ENCODE measurements at regions not wholly inside any gene's neighbourhood (a gene's known extent, or its start where the extent isn't known, plus 50 kb on each side); places are given as distances from the start of the nearest gene placed in this dataset.

DNA sequence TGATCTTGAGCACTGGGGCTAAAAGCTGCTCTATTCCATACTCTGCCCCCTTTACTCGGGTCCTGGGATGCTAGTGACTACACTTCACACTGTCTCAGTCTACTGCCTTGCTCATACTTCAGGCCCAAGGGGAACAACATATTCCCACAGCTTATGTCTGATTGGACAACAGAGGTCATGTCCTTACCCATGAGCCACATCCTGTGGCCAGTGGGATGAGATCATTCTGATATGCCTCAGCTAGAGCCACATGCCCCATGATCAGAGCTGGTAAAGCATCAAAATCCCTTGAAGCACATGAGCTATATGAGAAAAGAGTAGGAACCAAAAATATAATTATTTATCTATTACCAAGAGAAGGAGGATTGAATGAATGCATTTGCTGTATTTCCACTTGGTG, 290.1 kb upstream of the TSHZ3 start:
- Histone ChIP-seq H3K36me3 (replicated peaks; ENCODE audit: low read depth, low read length) (no peaks in the 10 kb centered on the region), H3K27me3 (ENCODE audit: low read depth, low read length) (no peaks in the 10 kb centered on the region), H3K9ac (ENCODE audit: low read length) (no peak overlapping the region), H2AFZ (ENCODE audit: low read depth, low read length) (no peak overlapping the region), H3K27ac (ENCODE audit: low read length) (no peak overlapping the region), H3K4me1 (ENCODE audit: low read length) (no peaks in the 10 kb centered on the region), H3K4me3 (ENCODE audit: low read length) (no peak overlapping the region), H3K79me2 (ENCODE audit: low read length) (no peaks in the 10 kb centered on the region), H3K4me2 (ENCODE audit: low read length) (no peak overlapping the region), H4K20me1 (ENCODE audit: insufficient read depth, low read length) (no peaks in the 10 kb centered on the region), H3K9me3 (ENCODE audit: insufficient read depth, low read length) (no peaks in the 10 kb centered on the region)
- no peak for TF ChIP-seq EZH2phosphoT487 (IDR thresholded peaks at IDR 0.05; ENCODE audit: low read depth)
- TF ChIP-seq, protein P1, sequence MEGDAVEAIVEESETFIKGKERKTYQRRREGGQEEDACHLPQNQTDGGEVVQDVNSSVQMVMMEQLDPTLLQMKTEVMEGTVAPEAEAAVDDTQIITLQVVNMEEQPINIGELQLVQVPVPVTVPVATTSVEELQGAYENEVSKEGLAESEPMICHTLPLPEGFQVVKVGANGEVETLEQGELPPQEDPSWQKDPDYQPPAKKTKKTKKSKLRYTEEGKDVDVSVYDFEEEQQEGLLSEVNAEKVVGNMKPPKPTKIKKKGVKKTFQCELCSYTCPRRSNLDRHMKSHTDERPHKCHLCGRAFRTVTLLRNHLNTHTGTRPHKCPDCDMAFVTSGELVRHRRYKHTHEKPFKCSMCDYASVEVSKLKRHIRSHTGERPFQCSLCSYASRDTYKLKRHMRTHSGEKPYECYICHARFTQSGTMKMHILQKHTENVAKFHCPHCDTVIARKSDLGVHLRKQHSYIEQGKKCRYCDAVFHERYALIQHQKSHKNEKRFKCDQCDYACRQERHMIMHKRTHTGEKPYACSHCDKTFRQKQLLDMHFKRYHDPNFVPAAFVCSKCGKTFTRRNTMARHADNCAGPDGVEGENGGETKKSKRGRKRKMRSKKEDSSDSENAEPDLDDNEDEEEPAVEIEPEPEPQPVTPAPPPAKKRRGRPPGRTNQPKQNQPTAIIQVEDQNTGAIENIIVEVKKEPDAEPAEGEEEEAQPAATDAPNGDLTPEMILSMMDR (IDR thresholded peaks at IDR 0.05; ENCODE audit: low read depth, low read length) = no peak

DNA sequence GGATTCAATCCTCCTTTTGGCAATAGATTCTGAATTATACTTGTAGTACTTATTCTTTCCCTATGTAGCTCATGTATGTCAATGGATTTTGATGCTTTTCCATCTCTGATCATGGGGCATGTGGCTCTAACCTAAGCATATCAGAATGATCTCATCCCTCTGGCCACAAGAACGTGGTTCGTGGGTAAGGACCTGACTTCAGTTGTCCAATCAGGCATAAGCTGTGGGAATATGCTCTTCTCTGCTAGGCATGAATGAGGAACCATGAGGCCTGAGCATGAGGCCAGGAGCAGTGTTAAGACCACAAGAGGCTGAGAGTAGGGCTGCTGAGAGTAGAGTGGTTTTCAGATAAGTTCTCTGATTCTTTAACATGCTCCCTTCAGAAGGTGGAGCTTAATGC, 292.4 kb upstream of the TSHZ3 start:
- H3K4me2 ChIP-seq (ENCODE audit: low read length) = no peak overlapping the region
- H3K79me2 ChIP-seq (ENCODE audit: low read length) = no peaks in the 10 kb centered on the region
- no peaks in the 10 kb centered on the region for H3K27me3 ChIP-seq (ENCODE audit: low read depth, low read length)
- no peak overlapping the region for H3K27ac ChIP-seq (ENCODE audit: low read length)
- H2AFZ ChIP-seq (ENCODE audit: low read depth, low read length) = no peak overlapping the region
- no peaks in the 10 kb centered on the region for H3K36me3 ChIP-seq (replicated peaks; ENCODE audit: low read depth, low read length)
- no peaks in the 10 kb centered on the region for H3K9me3 ChIP-seq (ENCODE audit: insufficient read depth, low read length)
- H3K4me1 ChIP-seq (ENCODE audit: low read length) = no peaks in the 10 kb centered on the region
- TF ChIP-seq, protein P1 (IDR thresholded peaks at IDR 0.05; ENCODE audit: low read depth, low read length) = no peak
- TF ChIP-seq EZH2phosphoT487 (IDR thresholded peaks at IDR 0.05; ENCODE audit: low read depth) = no peak
- no peaks in the 10 kb centered on the region for H4K20me1 ChIP-seq (ENCODE audit: insufficient read depth, low read length)
- no peak overlapping the region for H3K4me3 ChIP-seq (ENCODE audit: low read length)
- no peak overlapping the region for H3K9ac ChIP-seq (ENCODE audit: low read length)

DNA sequence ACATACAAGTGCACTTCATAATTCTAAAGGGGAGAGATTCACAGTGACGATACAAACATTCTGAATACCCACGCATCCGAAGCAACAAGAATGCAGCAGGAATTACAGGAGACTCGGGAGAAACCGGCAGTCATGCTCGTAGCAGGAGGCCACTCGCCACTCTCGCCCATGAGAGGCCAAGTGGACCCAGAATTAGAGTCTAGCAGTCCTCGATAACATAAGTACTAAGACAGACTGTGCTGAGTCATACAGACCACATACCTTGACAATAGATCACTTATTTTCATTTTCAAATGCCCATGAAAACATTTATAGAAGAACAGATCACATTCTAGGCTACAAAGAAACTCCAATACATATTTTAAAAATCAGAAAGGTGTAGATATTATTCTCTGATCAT, 299.1 kb upstream of the TSHZ3 start:
- H3K36me3 ChIP-seq (replicated peaks; ENCODE audit: low read depth, low read length) = no peaks in the 10 kb centered on the region
- H3K9me3 ChIP-seq (ENCODE audit: insufficient read depth, low read length) = no peaks in the 10 kb centered on the region
- no peak overlapping the region for H3K4me2 ChIP-seq (ENCODE audit: low read length)
- H3K9ac ChIP-seq (ENCODE audit: low read length) = no peak overlapping the region
- H4K20me1 ChIP-seq (ENCODE audit: insufficient read depth, low read length) = no peaks in the 10 kb centered on the region
- no peak overlapping the region for H2AFZ ChIP-seq (ENCODE audit: low read depth, low read length)
- no peaks in the 10 kb centered on the region for H3K79me2 ChIP-seq (ENCODE audit: low read length)
- no peak overlapping the region for H3K4me3 ChIP-seq (ENCODE audit: low read length)
- no peak overlapping the region for H3K27ac ChIP-seq (ENCODE audit: low read length)
- no peaks in the 10 kb centered on the region for H3K27me3 ChIP-seq (ENCODE audit: low read depth, low read length)
- no peaks in the 10 kb centered on the region for H3K4me1 ChIP-seq (ENCODE audit: low read length)
- no peak for TF ChIP-seq EZH2phosphoT487 (IDR thresholded peaks at IDR 0.05; ENCODE audit: low read depth)
- TF ChIP-seq, protein P1 (IDR thresholded peaks at IDR 0.05; ENCODE audit: low read depth, low read length) = no peak

DNA sequence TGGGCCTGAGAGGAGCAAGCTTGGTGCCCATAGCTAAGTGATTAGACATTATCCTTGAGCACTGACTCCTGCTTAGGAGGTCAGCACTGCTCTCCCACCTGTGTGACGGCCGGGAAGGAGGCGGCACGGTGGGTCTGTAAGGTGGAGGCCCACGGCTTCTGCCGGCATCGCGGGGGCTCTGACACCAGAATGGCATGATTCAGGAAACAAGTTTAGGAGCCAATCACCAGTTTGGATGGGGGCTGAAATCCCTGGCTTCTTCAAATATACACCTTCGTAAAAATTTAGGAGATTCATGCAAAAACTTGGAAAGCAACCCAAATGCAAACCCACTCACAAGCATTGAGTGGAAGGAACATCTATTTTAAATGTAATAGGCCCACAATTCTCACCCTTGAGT, 307.3 kb upstream of the TSHZ3 start:
- H3K9me3 ChIP-seq (ENCODE audit: insufficient read depth, low read length) = no peaks in the 10 kb centered on the region

More for the DNA sequence above, 307.3 kb upstream of the TSHZ3 start:
- Histone ChIP-seq H3K27ac (ENCODE audit: low read length) (no peak overlapping the region), H3K36me3 (replicated peaks; ENCODE audit: low read depth, low read length) (no peaks in the 10 kb centered on the region), H2AFZ (ENCODE audit: low read depth, low read length) (no peak overlapping the region), H3K4me2 (ENCODE audit: low read length) (no peak overlapping the region), H3K4me3 (ENCODE audit: low read length) (no peak overlapping the region), H3K27me3 (ENCODE audit: low read depth, low read length) (no peaks in the 10 kb centered on the region), H4K20me1 (ENCODE audit: insufficient read depth, low read length) (no peaks in the 10 kb centered on the region), H3K9ac (ENCODE audit: low read length) (no peak overlapping the region), H3K79me2 (ENCODE audit: low read length) (no peaks in the 10 kb centered on the region), H3K4me1 (ENCODE audit: low read length) (no peaks in the 10 kb centered on the region)
- TF ChIP-seq, protein P1 (IDR thresholded peaks at IDR 0.05; ENCODE audit: low read depth, low read length) = no peak

All from OCI-LY3 (cell line).